ENCODE measurements at regions not wholly inside any gene's neighbourhood (a gene's known extent, or its start where the extent isn't known, plus 50 kb on each side); places are given as distances from the start of the nearest gene placed in this dataset.
"Not testable (repeated sequence)": the region's sequence is repeated elsewhere in the genome, so short reads cannot be mapped to it uniquely, and the experiment has no call there.

- Histone ChIP-seq H3K9me3 (ENCODE audit: low read length) (no peaks in the 10 kb centered on the region), H3K4me3 (ENCODE audit: low read length) (no peak overlapping the region), H2AFZ (ENCODE audit: low read depth, low read length) (no peak overlapping the region), H3K4me1 (ENCODE audit: insufficient read depth, low read length) (no peaks in the 10 kb centered on the region), H3K27me3 (ENCODE audit: insufficient read depth, low read length) (no peaks in the 10 kb centered on the region), H3K36me3 (ENCODE audit: insufficient read depth, low read length) (no peaks in the 10 kb centered on the region)
Measured at GRCh38 chr6:67449602-67450001, 1185.5 kb upstream of the ADGRB3 start.

GRCh38 chr6:67433124-67433523 lies 1202.0 kb upstream of the ADGRB3 start:
- H3K9me3 ChIP-seq (ENCODE audit: low read length), result no peaks in the 10 kb centered on the region
- H3K4me3 ChIP-seq (ENCODE audit: low read length), result no peak overlapping the region
- no peaks in the 10 kb centered on the region for H3K4me1 ChIP-seq (ENCODE audit: insufficient read depth, low read length)
- H2AFZ ChIP-seq (ENCODE audit: low read depth, low read length), result no peak overlapping the region
- H3K36me3 ChIP-seq (ENCODE audit: insufficient read depth, low read length), result no peaks in the 10 kb centered on the region
- H3K27me3 ChIP-seq (ENCODE audit: insufficient read depth, low read length), result no peaks in the 10 kb centered on the region

- Histone ChIP-seq H3K4me3 (ENCODE audit: low read length) (no peak overlapping the region), H3K4me1 (ENCODE audit: insufficient read depth, low read length) (no peaks in the 10 kb centered on the region), H2AFZ (ENCODE audit: low read depth, low read length) (no peak overlapping the region), H3K27me3 (ENCODE audit: insufficient read depth, low read length) (no peaks in the 10 kb centered on the region), H3K9me3 (ENCODE audit: low read length) (no peaks in the 10 kb centered on the region), H3K36me3 (ENCODE audit: insufficient read depth, low read length) (no peaks in the 10 kb centered on the region)
Measured at GRCh38 chr6:67431076-67431475, 1204.0 kb upstream of the ADGRB3 start.

- H3K4me3 ChIP-seq (ENCODE audit: low read length); H3K9me3 ChIP-seq (ENCODE audit: low read length); H2AFZ ChIP-seq (ENCODE audit: low read depth, low read length); H3K4me1 ChIP-seq (ENCODE audit: insufficient read depth, low read length); H3K27me3 ChIP-seq (ENCODE audit: insufficient read depth, low read length); H3K36me3 ChIP-seq (ENCODE audit: insufficient read depth, low read length): not testable (repeated sequence)
Measured at GRCh38 chr6:67426686-67427085, 1208.4 kb upstream of the ADGRB3 start.

- no peaks in the 10 kb centered on the region for H3K9me3 ChIP-seq (ENCODE audit: low read length)
- no peak overlapping the region for H2AFZ ChIP-seq (ENCODE audit: low read depth, low read length)
- no peak overlapping the region for H3K4me3 ChIP-seq (ENCODE audit: low read length)
- H3K36me3 ChIP-seq (ENCODE audit: insufficient read depth, low read length), result no peaks in the 10 kb centered on the region
- H3K4me1 ChIP-seq (ENCODE audit: insufficient read depth, low read length), result no peaks in the 10 kb centered on the region
- no peaks in the 10 kb centered on the region for H3K27me3 ChIP-seq (ENCODE audit: insufficient read depth, low read length)
Measured at GRCh38 chr6:67412035-67412434, 1223.0 kb upstream of the ADGRB3 start.

- Histone ChIP-seq H3K4me1 (ENCODE audit: insufficient read depth, low read length) (no peaks in the 10 kb centered on the region), H3K4me3 (ENCODE audit: low read length) (no peak overlapping the region), H3K27me3 (ENCODE audit: insufficient read depth, low read length) (no peaks in the 10 kb centered on the region), H3K36me3 (ENCODE audit: insufficient read depth, low read length) (no peaks in the 10 kb centered on the region), H2AFZ (ENCODE audit: low read depth, low read length) (no peak overlapping the region), H3K9me3 (ENCODE audit: low read length) (no peaks in the 10 kb centered on the region)
Measured at GRCh38 chr6:67411036-67411435, 1224.0 kb upstream of the ADGRB3 start.

- Histone ChIP-seq H3K27me3 (ENCODE audit: insufficient read depth, low read length) (no peaks in the 10 kb centered on the region), H3K4me3 (ENCODE audit: low read length) (no peak overlapping the region), H3K36me3 (ENCODE audit: insufficient read depth, low read length) (no peaks in the 10 kb centered on the region), H3K4me1 (ENCODE audit: insufficient read depth, low read length) (no peaks in the 10 kb centered on the region), H2AFZ (ENCODE audit: low read depth, low read length) (no peak overlapping the region), H3K9me3 (ENCODE audit: low read length) (peaks cover 2% of the 10 kb centered on the region)
Measured at GRCh38 chr6:67394254-67394653, 1240.8 kb upstream of the ADGRB3 start.

GRCh38 chr6:67393356-67393755 lies 1241.7 kb upstream of the ADGRB3 start:
- Histone ChIP-seq H3K27me3 (ENCODE audit: insufficient read depth, low read length) (no peaks in the 10 kb centered on the region), H3K36me3 (ENCODE audit: insufficient read depth, low read length) (no peaks in the 10 kb centered on the region), H2AFZ (ENCODE audit: low read depth, low read length) (no peak overlapping the region), H3K4me3 (ENCODE audit: low read length) (no peak overlapping the region), H3K9me3 (ENCODE audit: low read length) (peaks cover 2% of the 10 kb centered on the region), H3K4me1 (ENCODE audit: insufficient read depth, low read length) (no peaks in the 10 kb centered on the region)

- H3K4me3 ChIP-seq (ENCODE audit: low read length), result no peak overlapping the region
- no peak overlapping the region for H2AFZ ChIP-seq (ENCODE audit: low read depth, low read length)
- H3K4me1 ChIP-seq (ENCODE audit: insufficient read depth, low read length), result no peaks in the 10 kb centered on the region
- peaks cover 2% of the 10 kb centered on the region for H3K9me3 ChIP-seq (ENCODE audit: low read length)
- H3K27me3 ChIP-seq (ENCODE audit: insufficient read depth, low read length), result no peaks in the 10 kb centered on the region
- no peaks in the 10 kb centered on the region for H3K36me3 ChIP-seq (ENCODE audit: insufficient read depth, low read length)
Measured at GRCh38 chr6:67391955-67392354, 1243.1 kb upstream of the ADGRB3 start.

GRCh38 chr6:67369679-67370078 lies 1265.4 kb upstream of the ADGRB3 start:
- H3K27me3 ChIP-seq (ENCODE audit: insufficient read depth, low read length), result no peaks in the 10 kb centered on the region
- no peak overlapping the region for H2AFZ ChIP-seq (ENCODE audit: low read depth, low read length)
- H3K9me3 ChIP-seq (ENCODE audit: low read length), result no peaks in the 10 kb centered on the region
- H3K4me1 ChIP-seq (ENCODE audit: insufficient read depth, low read length), result no peaks in the 10 kb centered on the region
- no peak overlapping the region for H3K4me3 ChIP-seq (ENCODE audit: low read length)
- no peaks in the 10 kb centered on the region for H3K36me3 ChIP-seq (ENCODE audit: insufficient read depth, low read length)

- H3K36me3 ChIP-seq (ENCODE audit: insufficient read depth, low read length), result no peaks in the 10 kb centered on the region
- no peaks in the 10 kb centered on the region for H3K4me1 ChIP-seq (ENCODE audit: insufficient read depth, low read length)
- H3K27me3 ChIP-seq (ENCODE audit: insufficient read depth, low read length), result no peaks in the 10 kb centered on the region
- no peak overlapping the region for H2AFZ ChIP-seq (ENCODE audit: low read depth, low read length)
- H3K9me3 ChIP-seq (ENCODE audit: low read length), result no peaks in the 10 kb centered on the region
- no peak overlapping the region for H3K4me3 ChIP-seq (ENCODE audit: low read length)
Measured at GRCh38 chr6:67362976-67363375, 1272.1 kb upstream of the ADGRB3 start.

- H3K4me1 ChIP-seq (ENCODE audit: insufficient read depth, low read length), result no peaks in the 10 kb centered on the region
- no peaks in the 10 kb centered on the region for H3K9me3 ChIP-seq (ENCODE audit: low read length)
- H3K36me3 ChIP-seq (ENCODE audit: insufficient read depth, low read length), result no peaks in the 10 kb centered on the region
- H3K27me3 ChIP-seq (ENCODE audit: insufficient read depth, low read length), result no peaks in the 10 kb centered on the region
- H3K4me3 ChIP-seq (ENCODE audit: low read length), result no peak overlapping the region
- no peak overlapping the region for H2AFZ ChIP-seq (ENCODE audit: low read depth, low read length)
Measured at GRCh38 chr6:67361264-67361663, 1273.8 kb upstream of the ADGRB3 start.

GRCh38 chr6:67358241-67358640 lies 1276.8 kb upstream of the ADGRB3 start:
- no peaks in the 10 kb centered on the region for H3K27me3 ChIP-seq (ENCODE audit: insufficient read depth, low read length)
- H2AFZ ChIP-seq (ENCODE audit: low read depth, low read length), result no peak overlapping the region
- no peak overlapping the region for H3K4me3 ChIP-seq (ENCODE audit: low read length)
- H3K36me3 ChIP-seq (ENCODE audit: insufficient read depth, low read length), result no peaks in the 10 kb centered on the region
- no peaks in the 10 kb centered on the region for H3K9me3 ChIP-seq (ENCODE audit: low read length)
- H3K4me1 ChIP-seq (ENCODE audit: insufficient read depth, low read length), result peaks cover 7% of the 10 kb centered on the region

GRCh38 chr6:67353861-67354260 lies 1281.2 kb upstream of the ADGRB3 start:
- Histone ChIP-seq H3K4me3 (ENCODE audit: low read length) (no peak overlapping the region), H3K9me3 (ENCODE audit: low read length) (no peaks in the 10 kb centered on the region), H3K27me3 (ENCODE audit: insufficient read depth, low read length) (no peaks in the 10 kb centered on the region), H3K4me1 (ENCODE audit: insufficient read depth, low read length) (peaks cover 7% of the 10 kb centered on the region), H3K36me3 (ENCODE audit: insufficient read depth, low read length) (no peaks in the 10 kb centered on the region), H2AFZ (ENCODE audit: low read depth, low read length) (no peak overlapping the region)
